ENCODE measurements at regions not wholly inside any gene's neighbourhood (a gene's known extent, or its start where the extent isn't known, plus 50 kb on each side); places are given as distances from the start of the nearest gene placed in this dataset.

DNA sequence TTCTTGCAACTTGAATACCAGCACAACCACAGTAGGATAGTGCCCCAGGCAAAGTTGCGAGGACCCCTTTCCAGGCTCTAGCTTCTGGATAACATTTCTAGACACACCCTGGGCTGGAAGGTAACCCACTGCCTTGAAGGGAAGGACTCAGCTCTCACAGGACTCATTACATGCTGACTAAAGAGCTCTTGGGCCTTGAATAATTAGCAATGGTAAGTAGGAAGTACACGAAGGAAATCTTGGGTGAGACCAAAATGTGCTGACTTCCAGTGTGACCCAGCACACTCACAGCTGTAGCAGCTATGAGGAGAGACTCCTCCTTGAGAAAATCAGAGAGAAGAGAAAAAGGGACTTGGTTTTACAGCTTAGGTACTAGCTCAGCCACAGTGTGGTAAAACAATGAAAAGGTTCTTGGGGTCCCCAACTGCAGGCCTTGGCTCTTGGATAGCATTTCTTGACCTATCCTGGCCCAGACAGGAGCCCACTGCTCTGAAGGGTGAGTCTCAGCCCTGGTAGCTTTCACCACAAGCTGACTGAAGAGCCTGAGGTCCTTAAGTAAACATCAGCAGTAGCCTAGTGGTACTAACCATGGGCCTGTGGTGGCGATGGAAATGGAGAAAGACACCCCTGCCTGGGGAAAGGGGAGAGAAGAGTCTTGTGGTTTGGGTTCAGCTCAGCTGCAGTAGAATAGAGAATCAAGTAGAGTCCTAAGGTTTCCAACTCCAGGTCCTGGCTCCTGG, 621.7 kb downstream of the SEMA5A start:
- no peaks in the 10 kb centered on the region for H3K36me3 ChIP-seq
- H3K9me3 ChIP-seq (ENCODE audit: low read depth): no peaks in the 10 kb centered on the region
- no peak overlapping the region for H2AFZ ChIP-seq (replicated peaks)
- H4K20me1 ChIP-seq (ENCODE audit: low read depth): no peaks in the 10 kb centered on the region
- H3K9ac ChIP-seq: no peak overlapping the region
- no peaks in the 10 kb centered on the region for H3K4me1 ChIP-seq
- peaks cover 4% of the 10 kb centered on the region for H3K27me3 Mint-ChIP-seq (ENCODE audit: insufficient read depth, low read depth)
- H3K36me3 Mint-ChIP-seq: no peaks in the 10 kb centered on the region
- no peaks in the 10 kb centered on the region for H3K79me2 ChIP-seq (ENCODE audit: low read depth)
- TF ChIP-seq, protein P1, sequence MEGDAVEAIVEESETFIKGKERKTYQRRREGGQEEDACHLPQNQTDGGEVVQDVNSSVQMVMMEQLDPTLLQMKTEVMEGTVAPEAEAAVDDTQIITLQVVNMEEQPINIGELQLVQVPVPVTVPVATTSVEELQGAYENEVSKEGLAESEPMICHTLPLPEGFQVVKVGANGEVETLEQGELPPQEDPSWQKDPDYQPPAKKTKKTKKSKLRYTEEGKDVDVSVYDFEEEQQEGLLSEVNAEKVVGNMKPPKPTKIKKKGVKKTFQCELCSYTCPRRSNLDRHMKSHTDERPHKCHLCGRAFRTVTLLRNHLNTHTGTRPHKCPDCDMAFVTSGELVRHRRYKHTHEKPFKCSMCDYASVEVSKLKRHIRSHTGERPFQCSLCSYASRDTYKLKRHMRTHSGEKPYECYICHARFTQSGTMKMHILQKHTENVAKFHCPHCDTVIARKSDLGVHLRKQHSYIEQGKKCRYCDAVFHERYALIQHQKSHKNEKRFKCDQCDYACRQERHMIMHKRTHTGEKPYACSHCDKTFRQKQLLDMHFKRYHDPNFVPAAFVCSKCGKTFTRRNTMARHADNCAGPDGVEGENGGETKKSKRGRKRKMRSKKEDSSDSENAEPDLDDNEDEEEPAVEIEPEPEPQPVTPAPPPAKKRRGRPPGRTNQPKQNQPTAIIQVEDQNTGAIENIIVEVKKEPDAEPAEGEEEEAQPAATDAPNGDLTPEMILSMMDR (IDR thresholded peaks at IDR 0.05): no peak
- TF ChIP-seq EZH2phosphoT487 (IDR thresholded peaks at IDR 0.05) (no peak), EZH2 (IDR thresholded peaks at IDR 0.05) (no peak)
- H3K27me3 ChIP-seq: no peaks in the 10 kb centered on the region
- no peaks in the 10 kb centered on the region for H3K9me3 Mint-ChIP-seq
- no peak for DNase-seq (ENCODE audit: low spot score)
- no peak overlapping the region for H3K27ac Mint-ChIP-seq
- no peaks in the 10 kb centered on the region for H3F3A ChIP-seq (ENCODE audit: low read depth)
- no peak overlapping the region for H3K4me3 Mint-ChIP-seq
- no peaks in the 10 kb centered on the region for H3K4me1 Mint-ChIP-seq
- no peak overlapping the region for H3K4me3 ChIP-seq
- H3K4me2 ChIP-seq: no peak overlapping the region
- no peak overlapping the region for H3K27ac ChIP-seq

DNA sequence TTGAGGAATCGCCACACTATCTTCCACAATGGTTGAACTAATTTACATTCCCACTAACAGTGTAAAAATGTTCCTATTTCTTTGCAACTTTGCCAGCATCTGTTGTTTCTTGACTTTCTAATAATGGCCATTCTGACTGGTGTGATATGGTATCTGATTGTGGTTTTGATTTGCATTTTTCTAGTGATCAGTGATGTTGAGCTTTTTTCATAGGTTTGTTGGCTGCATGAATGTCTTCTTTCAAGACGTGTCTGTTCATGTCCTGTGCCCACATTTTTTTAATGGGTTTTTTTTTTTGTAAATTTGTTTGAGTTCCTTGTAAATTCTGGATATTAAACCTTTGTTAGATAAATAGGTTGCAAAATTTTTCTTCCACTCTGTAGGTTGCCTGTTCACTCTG, 615.9 kb downstream of the SEMA5A start:
- no peak overlapping the region for H3K4me3 Mint-ChIP-seq
- H3K27me3 Mint-ChIP-seq (ENCODE audit: insufficient read depth, low read depth): peaks cover 6% of the 10 kb centered on the region
- no peak for DNase-seq (ENCODE audit: low spot score)
- H3F3A ChIP-seq (ENCODE audit: low read depth): no peaks in the 10 kb centered on the region
- no peaks in the 10 kb centered on the region for H3K27me3 ChIP-seq
- peaks cover 11% of the 10 kb centered on the region for H3K9me3 Mint-ChIP-seq
- no peaks in the 10 kb centered on the region for H3K79me2 ChIP-seq (ENCODE audit: low read depth)
- H3K4me2 ChIP-seq: no peak overlapping the region
- H4K20me1 ChIP-seq (ENCODE audit: low read depth): no peaks in the 10 kb centered on the region
- TF ChIP-seq EZH2phosphoT487 (IDR thresholded peaks at IDR 0.05): no peak
- TF ChIP-seq EZH2 (IDR thresholded peaks at IDR 0.05): no peak
- TF ChIP-seq, protein P1 (IDR thresholded peaks at IDR 0.05): no peak
- H3K36me3 ChIP-seq: no peaks in the 10 kb centered on the region
- no peak overlapping the region for H3K27ac Mint-ChIP-seq
- H3K4me1 Mint-ChIP-seq: no peaks in the 10 kb centered on the region
- H3K9me3 ChIP-seq (ENCODE audit: low read depth): no peaks in the 10 kb centered on the region
- no peaks in the 10 kb centered on the region for H3K4me1 ChIP-seq
- no peaks in the 10 kb centered on the region for H3K36me3 Mint-ChIP-seq
- no peak overlapping the region for H3K4me3 ChIP-seq
- H3K27ac ChIP-seq: no peak overlapping the region
- H3K9ac ChIP-seq: no peak overlapping the region
- no peak overlapping the region for H2AFZ ChIP-seq (replicated peaks)

DNA sequence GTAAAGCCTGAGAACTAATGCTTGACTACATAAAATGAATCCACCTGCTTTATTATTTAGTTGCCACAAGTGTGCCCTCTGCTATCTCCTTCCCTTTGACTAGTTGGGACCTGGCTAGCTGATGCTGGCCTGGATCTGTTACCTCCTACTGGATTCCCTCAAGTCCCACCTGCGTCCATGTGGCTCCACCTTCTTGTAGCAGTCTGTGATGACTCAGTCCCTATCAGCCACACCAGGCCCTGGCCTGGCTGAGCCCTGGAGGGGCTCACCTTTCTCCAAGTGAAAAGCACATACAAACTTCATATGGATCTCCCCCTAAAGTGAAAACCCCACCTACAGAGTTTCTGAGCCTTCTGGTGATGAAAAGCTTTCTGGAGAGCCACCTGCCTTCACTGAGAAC, 611.4 kb downstream of the SEMA5A start:
- peaks cover 34% of the 10 kb centered on the region for H3K9me3 Mint-ChIP-seq
- no peak for DNase-seq (ENCODE audit: low spot score)
- H3K27me3 Mint-ChIP-seq (ENCODE audit: insufficient read depth, low read depth): peaks cover 16% of the 10 kb centered on the region
- Histone ChIP-seq H3K27ac (no peak overlapping the region), H3K4me1 (no peaks in the 10 kb centered on the region), H3F3A (ENCODE audit: low read depth) (no peaks in the 10 kb centered on the region), H3K9ac (no peak overlapping the region), H3K4me3 (no peak overlapping the region), H4K20me1 (ENCODE audit: low read depth) (no peaks in the 10 kb centered on the region), H3K79me2 (ENCODE audit: low read depth) (no peaks in the 10 kb centered on the region), H3K36me3 (no peaks in the 10 kb centered on the region), H3K4me2 (no peak overlapping the region), H2AFZ (replicated peaks) (no peak overlapping the region), H3K27me3 (no peaks in the 10 kb centered on the region), H3K9me3 (ENCODE audit: low read depth) (no peaks in the 10 kb centered on the region)
- no peak overlapping the region for H3K4me3 Mint-ChIP-seq
- H3K4me1 Mint-ChIP-seq: peaks cover 13% of the 10 kb centered on the region
- TF ChIP-seq, protein P1 (IDR thresholded peaks at IDR 0.05): no peak
- TF ChIP-seq EZH2 (IDR thresholded peaks at IDR 0.05) (no peak), EZH2phosphoT487 (IDR thresholded peaks at IDR 0.05) (no peak)
- H3K36me3 Mint-ChIP-seq: no peaks in the 10 kb centered on the region
- H3K27ac Mint-ChIP-seq: no peak overlapping the region
